IPS-15b (cell line): ENCODE measurements at regions not wholly inside any gene's neighbourhood (a gene's known extent, or its start where the extent isn't known, plus 50 kb on each side); places are given as distances from the start of the nearest gene placed in this dataset.
"Not testable (repeated sequence)": the region's sequence is repeated elsewhere in the genome, so short reads cannot be mapped to it uniquely, and the experiment has no call there.

Experiments
- H3K27me3 ChIP-seq: one replicate; pipeline ENCODE4 v1.6.1; 2013; ENCODE audit warnings: low read length; ENCODE audit not compliant: control insufficient read depth, insufficient read depth
- H3K36me3 ChIP-seq: one replicate; pipeline ENCODE4 v1.6.1; 2013; ENCODE audit warnings: low read length; ENCODE audit not compliant: control insufficient read depth, insufficient read depth
- H3K4me1 ChIP-seq: one replicate; pipeline ENCODE4 v1.6.1; 2013; ENCODE audit warnings: mild to moderate bottlenecking, low read length; ENCODE audit not compliant: control insufficient read depth, insufficient read depth
- H3K4me3 ChIP-seq: one replicate; pipeline ENCODE4 v1.5.1; 2013; ENCODE audit warnings: low read depth, low read length
- H3K9ac ChIP-seq: one replicate; pipeline ENCODE4 v1.6.1; 2013; ENCODE audit warnings: low read depth, mild to moderate bottlenecking, low read length
- H3K9me3 ChIP-seq: one replicate; pipeline ENCODE4 v1.6.1; 2013; ENCODE audit warnings: mild to moderate bottlenecking, low read length; ENCODE audit not compliant: control insufficient read depth, insufficient read depth

GRCh38 chr5:67850906-67851305, 364.6 kb upstream of the PIK3R1 start:
- not testable (repeated sequence) for H3K4me3 ChIP-seq, H3K9ac ChIP-seq, H3K36me3 ChIP-seq, H3K4me1 ChIP-seq, H3K9me3 ChIP-seq, H3K27me3 ChIP-seq

DNA sequence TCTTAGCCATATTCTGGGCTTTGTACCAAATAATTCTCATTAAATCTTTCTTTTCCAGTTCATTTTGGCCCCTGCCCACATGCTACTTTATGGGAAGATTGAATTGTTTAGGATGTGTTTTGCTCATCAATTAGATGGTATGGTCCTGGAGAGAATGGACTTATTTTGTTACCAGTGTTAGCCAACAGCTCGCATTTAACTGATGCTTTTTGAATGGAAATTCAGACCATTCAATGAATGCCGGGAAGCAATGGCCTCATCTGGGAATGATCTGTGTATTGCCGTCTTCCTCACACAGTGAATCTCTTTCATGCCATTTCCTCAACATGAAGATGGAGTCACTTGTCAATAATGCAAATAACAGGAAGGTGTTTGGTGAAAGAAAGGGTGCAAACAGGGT, 370.6 kb upstream of the PIK3R1 start:
- Histone ChIP-seq H3K9ac (no peak overlapping the region), H3K27me3 (no peaks in the 10 kb centered on the region), H3K4me3 (no peak overlapping the region), H3K4me1 (peaks cover 3% of the 10 kb centered on the region), H3K9me3 (no peaks in the 10 kb centered on the region), H3K36me3 (no peaks in the 10 kb centered on the region)

DNA sequence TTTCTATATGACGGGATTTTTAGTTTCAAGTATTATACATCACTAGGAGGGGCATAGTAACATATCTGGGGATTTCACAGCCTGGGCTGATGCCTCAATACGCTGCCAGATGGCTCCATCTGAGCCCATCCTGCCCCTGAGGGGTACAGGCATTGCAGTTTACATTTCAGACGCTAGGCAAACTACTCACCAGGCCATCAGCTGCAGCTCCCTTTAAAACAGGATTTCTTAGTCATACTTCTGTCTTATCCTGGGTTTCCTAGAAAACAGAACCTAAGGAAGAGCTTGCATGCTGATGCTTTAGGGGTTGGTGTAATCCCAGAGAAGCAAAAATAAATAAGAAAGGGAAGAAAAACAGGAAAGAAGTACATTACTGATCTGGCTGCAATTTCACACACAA, 372.8 kb upstream of the PIK3R1 start:
- H3K36me3 ChIP-seq = no peaks in the 10 kb centered on the region
- no peak overlapping the region for H3K9ac ChIP-seq
- no peaks in the 10 kb centered on the region for H3K9me3 ChIP-seq
- H3K4me3 ChIP-seq = no peak overlapping the region
- no peaks in the 10 kb centered on the region for H3K27me3 ChIP-seq
- H3K4me1 ChIP-seq = peaks cover 3% of the 10 kb centered on the region

GRCh38 chr5:67837225-67837624, 378.3 kb upstream of the PIK3R1 start:
- not testable (repeated sequence) for H3K27me3 ChIP-seq, H3K4me3 ChIP-seq, H3K36me3 ChIP-seq, H3K4me1 ChIP-seq, H3K9ac ChIP-seq, H3K9me3 ChIP-seq

- not testable (repeated sequence) for H3K9me3 ChIP-seq, H3K4me1 ChIP-seq, H3K36me3 ChIP-seq, H3K9ac ChIP-seq, H3K4me3 ChIP-seq, H3K27me3 ChIP-seq
These were observed 379.1 kb upstream of the PIK3R1 start for GRCh38 chr5:67836496-67836895.

DNA sequence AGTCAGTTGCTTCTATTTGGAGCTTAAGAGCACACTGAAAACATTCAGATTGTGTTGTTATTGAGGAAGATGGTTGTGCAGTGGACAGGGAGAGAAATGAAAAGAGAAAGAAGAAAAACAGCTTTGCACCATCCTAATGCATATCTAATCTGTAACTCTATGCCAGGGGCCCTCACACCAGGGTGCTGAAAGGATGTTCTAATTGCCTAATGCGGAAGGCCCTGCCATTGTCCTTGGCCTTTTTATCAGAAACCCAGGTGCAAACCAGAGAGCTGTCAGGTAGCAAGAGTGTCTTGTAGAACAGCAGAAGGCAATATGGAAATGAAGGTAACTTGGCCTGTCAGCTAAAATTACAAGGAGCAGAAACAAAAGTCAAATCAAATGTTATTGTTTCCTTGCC, 384.5 kb upstream of the PIK3R1 start:
- Histone ChIP-seq H3K9ac (no peak overlapping the region), H3K4me1 (peaks cover 3% of the 10 kb centered on the region), H3K36me3 (no peaks in the 10 kb centered on the region), H3K9me3 (no peaks in the 10 kb centered on the region), H3K27me3 (no peaks in the 10 kb centered on the region), H3K4me3 (no peak overlapping the region)

- H3K9me3 ChIP-seq = no peaks in the 10 kb centered on the region
- H3K4me3 ChIP-seq = no peak overlapping the region
- H3K9ac ChIP-seq = no peak overlapping the region
- no peaks in the 10 kb centered on the region for H3K36me3 ChIP-seq
- H3K27me3 ChIP-seq = no peaks in the 10 kb centered on the region
- H3K4me1 ChIP-seq = peaks cover 3% of the 10 kb centered on the region
These were observed 388.0 kb upstream of the PIK3R1 start for GRCh38 chr5:67827541-67827940.

- no peak overlapping the region for H3K9ac ChIP-seq
- no peaks in the 10 kb centered on the region for H3K4me1 ChIP-seq
- H3K9me3 ChIP-seq = no peaks in the 10 kb centered on the region
- H3K27me3 ChIP-seq = no peaks in the 10 kb centered on the region
- no peaks in the 10 kb centered on the region for H3K36me3 ChIP-seq
- no peak overlapping the region for H3K4me3 ChIP-seq
These were observed 390.7 kb upstream of the PIK3R1 start for GRCh38 chr5:67824852-67825251.

GRCh38 chr5:67817652-67818051, 397.9 kb upstream of the PIK3R1 start:
- H3K36me3 ChIP-seq = no peaks in the 10 kb centered on the region
- H3K4me3 ChIP-seq = peak overlapping the region; percentile 65
- H3K9me3 ChIP-seq = no peaks in the 10 kb centered on the region
- H3K9ac ChIP-seq = peak overlapping the region; percentile 54
- no peaks in the 10 kb centered on the region for H3K27me3 ChIP-seq
- H3K4me1 ChIP-seq = peaks cover 6% of the 10 kb centered on the region

- H3K27me3 ChIP-seq = no peaks in the 10 kb centered on the region
- H3K9me3 ChIP-seq = no peaks in the 10 kb centered on the region
- H3K4me1 ChIP-seq = peaks cover 6% of the 10 kb centered on the region
- peak overlapping the region; percentile 8 for H3K4me3 ChIP-seq
- H3K9ac ChIP-seq = no peak overlapping the region
- H3K36me3 ChIP-seq = no peaks in the 10 kb centered on the region
These were observed 399.1 kb upstream of the PIK3R1 start for GRCh38 chr5:67816456-67816855.

DNA sequence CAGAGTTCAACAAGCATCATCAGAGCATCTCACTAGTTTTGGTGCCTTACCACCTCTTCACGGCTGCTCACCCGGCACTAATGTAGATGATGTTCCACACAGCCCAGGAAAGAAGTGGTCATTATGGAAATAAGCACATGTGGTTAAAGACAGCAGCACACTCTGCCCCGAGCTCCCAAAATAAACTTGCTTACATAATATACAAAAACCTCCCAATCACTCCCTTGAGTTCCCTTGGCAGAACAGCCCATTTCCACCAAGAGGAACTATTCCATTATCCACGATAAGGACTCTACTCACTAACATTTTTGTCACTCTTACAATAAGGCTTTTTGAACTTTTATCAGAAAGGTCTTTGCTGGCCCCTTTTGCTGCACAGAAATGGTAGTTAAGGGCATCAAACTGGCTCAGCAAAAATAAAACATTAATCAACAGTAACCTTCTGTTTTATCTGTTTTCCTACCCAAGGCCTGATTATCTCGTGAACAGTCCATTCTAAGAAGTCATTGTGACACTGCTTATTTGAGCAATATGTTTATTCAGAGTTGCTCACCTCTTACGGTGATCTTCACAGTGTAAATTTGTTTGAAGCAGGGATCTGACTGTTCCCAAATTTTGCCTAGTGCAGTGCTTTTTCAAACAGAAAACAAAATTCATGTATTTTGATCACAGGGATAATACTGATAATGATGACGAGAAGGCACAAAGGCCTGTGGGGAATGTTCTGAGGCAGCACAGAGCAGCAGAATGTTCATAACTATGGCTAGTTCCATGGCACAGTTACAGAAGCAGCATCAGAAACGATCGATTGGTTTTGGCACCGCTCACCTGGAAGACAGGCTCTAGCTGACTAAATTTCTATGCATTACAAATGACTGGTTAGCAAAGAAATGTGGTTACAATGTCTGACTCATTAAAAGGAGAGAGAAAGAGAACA, 399.8 kb upstream of the PIK3R1 start:
- Histone ChIP-seq H3K36me3 (no peaks in the 10 kb centered on the region), H3K9ac (no peak overlapping the region), H3K4me1 (peaks cover 6% of the 10 kb centered on the region), H3K9me3 (no peaks in the 10 kb centered on the region), H3K4me3 (no peak overlapping the region), H3K27me3 (no peaks in the 10 kb centered on the region)

DNA sequence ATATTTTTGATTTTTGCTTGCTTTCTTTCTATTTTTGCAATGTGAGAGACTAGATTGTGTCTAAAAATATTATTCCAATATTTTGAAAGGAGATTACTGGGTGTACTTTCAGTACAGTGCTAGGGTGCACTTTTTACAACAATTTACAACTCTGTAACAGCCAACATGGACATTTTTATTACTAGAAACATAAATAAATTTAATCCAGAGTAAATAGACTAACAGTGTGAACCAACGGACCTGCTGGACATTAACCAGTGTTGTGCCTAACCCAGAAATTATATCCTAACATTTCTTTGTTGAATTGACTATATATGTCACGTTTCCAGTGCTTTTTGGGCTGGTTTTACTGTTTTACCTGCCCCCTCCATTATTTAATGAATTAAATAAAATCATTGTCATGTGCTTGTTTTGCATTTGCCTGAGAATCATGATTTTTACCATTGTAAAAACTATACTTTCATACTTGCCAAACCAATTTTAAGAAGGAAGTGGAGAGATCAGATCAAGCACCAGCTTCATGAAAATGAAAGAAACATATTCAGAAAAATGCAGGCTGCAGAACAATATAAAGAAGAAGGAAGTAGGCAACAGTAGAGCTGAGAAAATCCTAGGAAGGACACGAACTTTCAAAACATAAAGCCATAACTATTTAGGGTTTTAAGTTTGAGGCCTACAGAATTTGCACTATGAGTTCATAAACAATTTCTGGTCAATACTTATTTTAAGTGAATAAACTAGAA, 400.8 kb upstream of the PIK3R1 start:
- H3K4me3 ChIP-seq = no peak overlapping the region
- H3K9me3 ChIP-seq = no peaks in the 10 kb centered on the region
- no peak overlapping the region for H3K9ac ChIP-seq
- peaks cover 6% of the 10 kb centered on the region for H3K4me1 ChIP-seq
- H3K36me3 ChIP-seq = no peaks in the 10 kb centered on the region
- no peaks in the 10 kb centered on the region for H3K27me3 ChIP-seq
